ENCODE measurements at regions not wholly inside any gene's neighbourhood (a gene's known extent, or its start where the extent isn't known, plus 50 kb on each side); places are given as distances from the start of the nearest gene placed in this dataset.

- no peak for DNase-seq (ENCODE audit: low read depth in 2 of 2)
These were observed 89.7 kb upstream of the PRLR start for GRCh38 chr5:35320029-35320428.

- peak; percentile 19 to 31 for DNase-seq (ENCODE audit: low read depth in 2 of 2)
These were observed 89.2 kb upstream of the PRLR start for GRCh38 chr5:35319333-35320002.

GRCh38 chr5:35317586-35317985 is 87.3 kb upstream of the PRLR start:
- DNase-seq (ENCODE audit: low read depth in 2 of 2): no peak

DNA sequence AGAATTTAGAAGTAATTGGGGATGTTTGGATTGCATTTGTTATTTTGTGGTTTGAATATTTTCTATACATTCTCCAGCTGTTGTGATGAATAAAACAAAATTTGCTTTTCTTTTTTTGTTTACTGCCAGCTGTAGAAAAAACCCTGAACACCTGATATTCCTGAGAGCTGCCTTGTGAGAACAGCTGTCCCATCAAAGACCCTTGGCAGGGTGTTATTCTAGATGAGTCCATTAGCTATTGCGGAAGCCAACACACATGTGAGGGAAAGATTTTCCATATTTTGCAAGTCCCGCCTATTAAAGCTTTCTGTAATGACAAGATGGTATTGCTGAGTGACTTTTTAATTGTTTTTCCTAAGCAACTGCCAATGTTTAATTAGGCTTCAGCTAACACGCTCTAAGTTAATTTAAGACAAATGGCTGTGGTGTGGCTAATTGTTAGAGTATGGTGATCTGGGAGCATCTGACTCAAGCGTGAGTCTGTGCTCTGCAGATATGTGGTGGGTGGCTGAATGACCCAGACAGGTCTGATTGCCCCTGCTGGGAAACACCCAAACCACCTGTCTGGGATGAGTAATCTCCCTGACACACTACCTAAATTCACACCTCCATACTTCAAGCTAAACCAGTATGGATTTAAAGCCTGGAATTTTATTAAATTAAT is 86.5 kb upstream of the PRLR start:
- DNase-seq (ENCODE audit: low read depth in 2 of 2): no peak

- DNase-seq (ENCODE audit: low read depth in 2 of 2): peak; percentile 33 to 38
These were observed 83.0 kb upstream of the PRLR start for GRCh38 chr5:35313291-35313690.

GRCh38 chr5:35312267-35312666 is 82.0 kb upstream of the PRLR start:
- no peak for DNase-seq (ENCODE audit: low read depth in 2 of 2)

- DNase-seq (ENCODE audit: low read depth in 2 of 2): no peak
These were observed 79.3 kb upstream of the PRLR start for GRCh38 chr5:35309365-35310130.

GRCh38 chr5:35308421-35308820 is 78.1 kb upstream of the PRLR start:
- DNase-seq (ENCODE audit: low read depth in 2 of 2): no peak

- no peak for DNase-seq (ENCODE audit: low read depth in 2 of 2)
These were observed 76.6 kb upstream of the PRLR start for GRCh38 chr5:35306716-35307365.

GRCh38 chr5:35305336-35306020 is 75.2 kb upstream of the PRLR start:
- no peak for DNase-seq (ENCODE audit: low read depth in 2 of 2)

DNA sequence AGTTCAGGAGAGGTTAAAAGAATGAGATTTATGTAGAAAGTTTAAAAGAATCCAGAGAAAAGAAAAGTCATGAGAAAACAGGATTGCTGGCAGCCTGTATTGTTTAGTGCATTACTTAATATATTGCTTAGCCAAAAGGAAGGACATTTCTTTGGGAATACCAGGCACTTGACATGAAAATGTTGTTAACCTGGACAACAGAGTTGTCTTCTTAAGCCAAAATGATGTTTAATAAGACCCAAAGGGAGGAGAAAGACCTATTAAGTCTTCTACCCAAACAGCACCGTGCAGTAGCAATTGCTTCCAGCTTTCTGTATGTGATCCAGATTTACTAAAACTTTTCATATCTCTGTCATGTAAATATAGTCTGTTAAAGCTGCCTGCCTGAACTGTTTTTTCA is 74.0 kb upstream of the PRLR start:
- no peak for DNase-seq (ENCODE audit: low read depth in 2 of 2)

DNA sequence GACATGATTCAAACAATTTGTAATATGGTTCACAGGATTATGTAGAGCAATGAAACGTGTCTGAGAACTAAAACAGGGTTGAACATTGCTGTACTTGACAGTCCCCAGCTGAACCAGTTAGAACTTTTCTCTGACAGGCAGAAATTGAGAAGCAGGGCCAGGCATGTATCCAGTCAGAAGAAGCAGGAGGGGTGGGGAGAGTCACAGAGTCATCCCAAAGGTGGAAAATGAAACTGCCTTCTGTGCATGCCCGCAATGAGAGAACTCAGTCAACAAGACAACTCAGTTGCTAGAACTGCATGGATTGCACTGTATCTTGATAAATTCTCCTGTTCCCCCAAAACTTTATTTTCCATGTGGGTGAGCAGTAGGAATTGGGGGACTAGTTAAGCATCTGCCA is 72.9 kb upstream of the PRLR start:
- no peak for DNase-seq (ENCODE audit: low read depth in 2 of 2)

GRCh38 chr5:35302544-35302943 is 72.3 kb upstream of the PRLR start:
- DNase-seq (ENCODE audit: low read depth in 2 of 2): no peak

GRCh38 chr5:35297755-35298154 is 67.5 kb upstream of the PRLR start:
- DNase-seq (ENCODE audit: low read depth in 2 of 2): no peak

GRCh38 chr5:35294976-35295375 is 64.7 kb upstream of the PRLR start:
- no peak for DNase-seq (ENCODE audit: low read depth in 2 of 2)

GRCh38 chr5:35294017-35294416 is 63.7 kb upstream of the PRLR start:
- DNase-seq (ENCODE audit: low read depth in 2 of 2): no peak

DNA sequence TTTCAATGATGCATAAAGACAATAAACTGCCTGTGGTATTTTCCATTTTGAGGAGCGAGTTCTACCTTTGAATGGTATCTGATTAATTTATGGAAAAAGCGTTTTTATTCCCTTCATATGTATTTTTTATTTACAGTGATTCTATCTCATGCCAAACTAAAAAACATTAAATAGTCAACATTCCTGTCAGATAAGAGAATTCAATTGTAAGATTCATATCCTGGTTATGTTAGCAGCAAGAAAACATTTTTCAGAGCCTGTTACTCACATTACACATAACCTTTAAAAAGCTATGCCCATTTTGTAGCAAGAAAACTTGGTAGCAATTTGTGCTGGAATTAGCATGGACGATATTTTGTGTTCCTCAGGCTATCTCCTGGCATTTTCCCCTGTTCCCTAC is 55.1 kb upstream of the PRLR start:
- DNase-seq (ENCODE audit: low read depth in 2 of 2): no peak

DNA sequence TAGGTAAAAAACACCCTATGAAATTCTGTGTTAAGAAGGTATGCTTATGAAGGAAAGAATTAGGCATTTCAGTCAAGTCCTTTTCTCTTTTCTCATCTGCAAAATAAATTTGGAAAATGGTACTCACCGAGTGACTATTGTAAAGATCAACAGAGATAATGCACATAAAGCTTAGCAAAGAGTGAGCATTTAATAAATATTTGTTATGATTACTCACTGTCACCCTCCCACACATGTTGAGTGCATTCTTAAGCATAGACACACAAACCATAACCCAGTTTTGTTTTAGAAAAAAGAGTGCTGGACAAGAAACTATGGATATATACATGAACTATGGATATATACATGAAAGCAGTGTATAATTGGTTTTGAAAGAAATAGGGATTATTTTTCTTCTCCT is 54.7 kb upstream of the PRLR start:
- DNase-seq (ENCODE audit: low read depth in 2 of 2): no peak

DNA sequence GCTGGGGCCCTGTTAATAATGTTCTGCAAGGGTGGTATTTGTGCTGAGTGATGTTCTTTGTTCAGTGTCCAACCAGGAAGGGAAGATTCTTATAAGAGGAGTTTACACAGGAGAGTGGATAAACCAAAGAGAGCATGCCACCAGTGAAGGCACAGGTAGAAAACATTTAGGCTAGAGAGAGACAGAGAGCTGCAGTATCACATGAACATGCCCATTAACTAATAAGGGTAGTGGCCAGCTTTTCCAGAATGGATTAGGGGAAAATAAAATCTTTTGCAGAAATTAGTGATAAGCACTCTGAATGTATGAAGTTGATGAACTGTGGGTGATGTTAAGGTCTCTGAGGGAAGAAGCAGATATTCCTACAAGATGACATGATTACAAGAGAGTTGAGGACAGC is 54.1 kb upstream of the PRLR start:
- DNase-seq (ENCODE audit: low read depth in 2 of 2): no peak

DNA sequence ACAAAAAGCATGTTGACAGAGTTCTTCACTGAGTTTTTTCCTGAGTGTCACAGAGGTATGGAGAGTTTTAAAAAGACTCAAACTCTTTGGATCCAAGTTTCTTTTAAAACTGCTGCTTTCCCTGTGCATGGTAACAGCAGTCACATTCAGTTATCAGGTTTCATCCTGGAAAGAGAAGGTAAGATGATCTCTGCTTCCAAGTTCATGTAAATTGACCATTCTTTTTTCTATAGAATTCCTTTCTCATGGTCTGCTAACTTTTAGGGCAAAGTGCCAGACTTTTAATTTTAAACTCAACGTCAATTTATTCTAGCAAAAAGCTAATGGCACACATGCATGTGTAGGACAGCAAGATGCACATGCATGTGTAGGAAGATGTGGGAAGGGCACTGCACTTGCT is 52.5 kb upstream of the PRLR start:
- DNase-seq (ENCODE audit: low read depth in 2 of 2): no peak

- DNase-seq (ENCODE audit: low read depth in 2 of 2): no peak
These were observed 51.3 kb upstream of the PRLR start for GRCh38 chr5:35281613-35282012.
